GM12878 (cell line): ENCODE measurements at regions not wholly inside any gene's neighbourhood (a gene's known extent, or its start where the extent isn't known, plus 50 kb on each side); places are given as distances from the start of the nearest gene placed in this dataset.

Source experiments
- ATAC-seq: fragments of 200-7000 bp; cut with Tn5 transposase; 3 replicates; pipeline ENCODE4 v1.9.1; 2020; ENCODE audit warnings: mild to moderate bottlenecking, moderate library complexity
- BruUV-seq: library from RNA; stranded (reverse); fragments of 400-500 nt; replicated peaks from 2 replicates; lab custom pipeline; 2021; lab: Mats Ljungman, UMichigan
- CTCF ChIA-PET: fragments of 300-600 bp; sonication (Branson Sonifier 250); formaldehyde crosslinking; extraction: SDS; loops from one replicate; lab custom pipeline; 2021; ENCODE audit warnings: inconsistent platforms; lab: Yijun Ruan, JAX
- POLR2A ChIA-PET: fragments of 350-600 bp; formaldehyde crosslinking; extraction: SDS; loops from one replicate; lab custom pipeline; 2021; ENCODE audit warnings: inconsistent platforms; lab: Charles Lee
- RAD21 ChIA-PET: fragments of 300-600 bp; sonication (Branson Sonifier 250); formaldehyde crosslinking; loops from one replicate; lab custom pipeline; 2023; ENCODE audit warnings: antibody characterized with exemption; ENCODE audit not compliant: unreplicated experiment; lab: Charles Lee
- SMC1A ChIA-PET: fragments of 300-600 bp; sonication (Branson Sonifier 250); formaldehyde crosslinking; loops from one replicate; lab custom pipeline; 2023; ENCODE audit not compliant: unreplicated experiment, uncharacterized antibody; lab: Charles Lee
- DNase-seq: peaks from one replicate; pipeline ENCODE4 v3.0.0-alpha.2; 2011; ENCODE audit warnings: low read depth, low spot score
- FAIRE-seq: peaks from 3 replicates; lab custom pipeline; 2011; peaks lifted over from hg19 to GRCh38; lab: Jason Lieb, UNC
- H2AFZ ChIP-seq: 2 replicates; pipeline ENCODE4 v1.6.0; 2011; ENCODE audit warnings: low read depth, low read length, control low read depth; ENCODE audit not compliant: control insufficient read depth
- H3K27ac ChIP-seq: 2 replicates; pipeline ENCODE4 v1.5.1; 2011; ENCODE audit warnings: control low read depth; ENCODE audit not compliant: control insufficient read depth, insufficient read depth
- H3K27me3 ChIP-seq, 2 experiments: replicated peaks in 1 of 2; 2 replicates each; pipeline versions ENCODE4 v1.6.0 to v1.6.1; 2011; ENCODE audit warnings: low read length in 1 of 2; ENCODE audit not compliant: control insufficient read depth in 2 of 2, insufficient read depth in 2 of 2
- H3K36me3 ChIP-seq, 2 experiments: 2 replicates each; pipeline ENCODE4 v1.5.1; 2011; ENCODE audit warnings: low read length in 1 of 2; ENCODE audit not compliant: control insufficient read depth in 2 of 2, insufficient read depth in 2 of 2
- H3K4me1 ChIP-seq: 2 replicates; pipeline ENCODE4 v1.6.1; 2011; ENCODE audit warnings: mild to moderate bottlenecking, low read length, moderate library complexity, mixed read lengths; ENCODE audit not compliant: control insufficient read depth, insufficient read depth
- H3K4me2 ChIP-seq: 2 replicates; pipeline ENCODE4 v1.6.0; 2011; ENCODE audit warnings: control low read depth; ENCODE audit not compliant: control insufficient read depth, insufficient read depth
- H3K4me3 ChIP-seq: fragments of 200-600 bp; sonication (generic); 2 replicates; pipeline ENCODE4 v1.5.1; 2016
- H3K79me2 ChIP-seq: 2 replicates; pipeline ENCODE4 v1.6.0; 2011; ENCODE audit warnings: low read length; ENCODE audit not compliant: control insufficient read depth, insufficient read depth
- H3K9ac ChIP-seq: 2 replicates; pipeline ENCODE4 v1.8.0; 2011; ENCODE audit warnings: low read length, control low read depth, mixed read lengths; ENCODE audit not compliant: control insufficient read depth, insufficient read depth
- H3K9me3 ChIP-seq: replicated peaks from 3 replicates; pipeline ENCODE4 v1.5.1; 2011; ENCODE audit warnings: mild to moderate bottlenecking, low read length; ENCODE audit not compliant: control insufficient read depth, insufficient read depth
- H4K20me1 ChIP-seq: 2 replicates; pipeline ENCODE4 v1.6.0; 2011; ENCODE audit not compliant: control insufficient read depth, insufficient read depth
- ATF3 ChIP-seq: IDR thresholded peaks from 2 replicates; pipeline ENCODE4 v1.6.1; 2011; ENCODE audit warnings: low read depth, mild to moderate bottlenecking, low read length, moderate library complexity, borderline replicate concordance; ENCODE audit errors: extremely low read depth
- CBX3 ChIP-seq: fragments of 200-600 bp; sonication (generic); IDR thresholded peaks from 2 replicates; pipeline ENCODE4 v1.6.1; 2016; ENCODE audit warnings: low read depth, borderline replicate concordance
- GATAD2B ChIP-seq: fragments of 450-650 bp; conservative IDR thresholded peaks from 2 replicates; pipeline ENCODE4 v1.6.1; 2017; ENCODE audit warnings: low read depth, mild to moderate bottlenecking, moderate library complexity
- HSF1 ChIP-seq: fragments of 150-350 bp; IDR thresholded peaks from 2 replicates; pipeline ENCODE4 v1.6.1; 2014; ENCODE audit warnings: mild to moderate bottlenecking, low read depth, low read length
- IRF4 ChIP-seq: IDR thresholded peaks from 2 replicates; pipeline ENCODE4 v1.6.1; 2011; ENCODE audit warnings: low read depth, low read length
- NR2F1 ChIP-seq: fragments of 450-650 bp; conservative IDR thresholded peaks from 2 replicates; pipeline ENCODE4 v1.6.1; 2017; ENCODE audit warnings: mild to moderate bottlenecking
- RELB ChIP-seq: fragments of 450-650 bp; IDR thresholded peaks from 2 replicates; pipeline ENCODE4 v1.6.1; 2017; ENCODE audit warnings: low read depth, mild to moderate bottlenecking, moderate library complexity
- SPI1 ChIP-seq: IDR thresholded peaks from 2 replicates; pipeline ENCODE4 v1.6.1; 2011; ENCODE audit warnings: low read depth, mild to moderate bottlenecking, low read length, moderate library complexity, borderline replicate concordance; ENCODE audit not compliant: insufficient read depth
- TBL1XR1 ChIP-seq: IDR thresholded peaks from 2 replicates; pipeline ENCODE4 v1.6.1; 2012; ENCODE audit warnings: low read depth, low read length, improper control_type of control experiment
- ZNF24 ChIP-seq: fragments of 450-650 bp; IDR thresholded peaks from 2 replicates; pipeline ENCODE4 v1.6.1; 2017; ENCODE audit warnings: antibody characterized with exemption, mild to moderate bottlenecking
- ZNF384 ChIP-seq: IDR thresholded peaks from 2 replicates; pipeline ENCODE4 v1.6.1; 2012; ENCODE audit warnings: low read depth, mild to moderate bottlenecking, low read length, improper control_type of control experiment, borderline replicate concordance
- WGBS: methylation state at CpG from one replicate; pipeline ENCODE4 v1.1.6; 2016; ENCODE audit warnings: low lambda C conversion rate; ENCODE audit not compliant: insufficient replicate concordance, insufficient coverage; ENCODE audit errors: missing lambda C conversion rate; 5-methylcytosine and 5-hydroxymethylcytosine counted together
- in situ Hi-C: fragments of 300-500 bp; cut with MboI; formaldehyde crosslinking; loops from 9 replicates; pipeline ENCODE4 v1.14.3; 2018; ENCODE audit warnings: mixed read lengths
- intact Hi-C: fragments of 100-400 bp; cut with micrococcal nuclease; formaldehyde crosslinking; loops from one replicate; pipeline ENCODE4 v1.14.2; 2022; ENCODE audit not compliant: unreplicated experiment
- TF ChIP-seq, protein P1 (sequence below): fragments of 450-650 bp; formaldehyde crosslinking; IDR thresholded peaks from 2 replicates; pipeline ENCODE4 v1.5.0; 2022; ENCODE audit warnings: mild to moderate bottlenecking, missing genetic modification characterization
- TF ChIP-seq, protein P2 (sequence below): IDR thresholded peaks from 2 replicates; pipeline ENCODE4 v1.6.1; 2011; ENCODE audit warnings: low read depth, low read length, improper control_type of control experiment, borderline replicate concordance

- TF ChIP-seq GATAD2B = no peak
- no peak for TF ChIP-seq IRF4
- TF ChIP-seq NR2F1 = no peak
- no peak for TF ChIP-seq SPI1
- TF ChIP-seq, protein P1, sequence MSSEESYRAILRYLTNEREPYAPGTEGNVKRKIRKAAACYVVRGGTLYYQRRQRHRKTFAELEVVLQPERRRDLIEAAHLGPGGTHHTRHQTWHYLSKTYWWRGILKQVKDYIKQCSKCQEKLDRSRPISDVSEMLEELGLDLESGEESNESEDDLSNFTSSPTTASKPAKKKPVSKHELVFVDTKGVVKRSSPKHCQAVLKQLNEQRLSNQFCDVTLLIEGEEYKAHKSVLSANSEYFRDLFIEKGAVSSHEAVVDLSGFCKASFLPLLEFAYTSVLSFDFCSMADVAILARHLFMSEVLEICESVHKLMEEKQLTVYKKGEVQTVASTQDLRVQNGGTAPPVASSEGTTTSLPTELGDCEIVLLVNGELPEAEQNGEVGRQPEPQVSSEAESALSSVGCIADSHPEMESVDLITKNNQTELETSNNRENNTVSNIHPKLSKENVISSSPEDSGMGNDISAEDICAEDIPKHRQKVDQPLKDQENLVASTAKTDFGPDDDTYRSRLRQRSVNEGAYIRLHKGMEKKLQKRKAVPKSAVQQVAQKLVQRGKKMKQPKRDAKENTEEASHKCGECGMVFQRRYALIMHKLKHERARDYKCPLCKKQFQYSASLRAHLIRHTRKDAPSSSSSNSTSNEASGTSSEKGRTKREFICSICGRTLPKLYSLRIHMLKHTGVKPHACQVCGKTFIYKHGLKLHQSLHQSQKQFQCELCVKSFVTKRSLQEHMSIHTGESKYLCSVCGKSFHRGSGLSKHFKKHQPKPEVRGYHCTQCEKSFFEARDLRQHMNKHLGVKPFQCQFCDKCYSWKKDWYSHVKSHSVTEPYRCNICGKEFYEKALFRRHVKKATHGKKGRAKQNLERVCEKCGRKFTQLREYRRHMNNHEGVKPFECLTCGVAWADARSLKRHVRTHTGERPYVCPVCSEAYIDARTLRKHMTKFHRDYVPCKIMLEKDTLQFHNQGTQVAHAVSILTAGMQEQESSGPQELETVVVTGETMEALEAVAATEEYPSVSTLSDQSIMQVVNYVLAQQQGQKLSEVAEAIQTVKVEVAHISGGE (CRISPR knock-in tag) = no peak
- TF ChIP-seq ZNF384 = no peak
- no peak for TF ChIP-seq ZNF24
- TF ChIP-seq HSF1 = no peak
Measured at GRCh38 chr6:139984317-139984716, 609.9 kb upstream of the CITED2 start (continued).

GRCh38 chr6:139983555-139984276 lies 609.3 kb upstream of the CITED2 start:
- intact Hi-C loops = no loop called here
- Histone ChIP-seq H3K36me3 (no peaks in the 10 kb centered on the region), H3K4me1 (no peaks in the 10 kb centered on the region), H3K9ac (no peak overlapping the region), H3K9me3 (no peaks in the 10 kb centered on the region), H2AFZ (no peak overlapping the region), H3K79me2 (no peaks in the 10 kb centered on the region), H3K4me2 (no peak overlapping the region), H3K4me3 (no peak overlapping the region), H3K27ac (no peak overlapping the region), H4K20me1 (no peaks in the 10 kb centered on the region), H3K27me3 (no peaks in the 10 kb centered on the region)
- BruUV-seq = no TSS peak
- CTCF ChIA-PET = no interaction called here
- POLR2A ChIA-PET = no interaction called here
- WGBS = 66% methylated on average over 5 of the region's 5 CpGs
- DNase-seq = no peak
- no peak for FAIRE-seq
- SMC1A ChIA-PET = no interaction called here
- in situ Hi-C loops = no loop called here
- ATAC-seq = no peak
- RAD21 ChIA-PET = no interaction called here
- TF ChIP-seq CBX3 (no peak), ATF3 (no peak), TBL1XR1 (no peak), RELB (no peak)
- TF ChIP-seq, protein P2, sequence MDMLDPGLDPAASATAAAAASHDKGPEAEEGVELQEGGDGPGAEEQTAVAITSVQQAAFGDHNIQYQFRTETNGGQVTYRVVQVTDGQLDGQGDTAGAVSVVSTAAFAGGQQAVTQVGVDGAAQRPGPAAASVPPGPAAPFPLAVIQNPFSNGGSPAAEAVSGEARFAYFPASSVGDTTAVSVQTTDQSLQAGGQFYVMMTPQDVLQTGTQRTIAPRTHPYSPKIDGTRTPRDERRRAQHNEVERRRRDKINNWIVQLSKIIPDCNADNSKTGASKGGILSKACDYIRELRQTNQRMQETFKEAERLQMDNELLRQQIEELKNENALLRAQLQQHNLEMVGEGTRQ = no peak
